OCI-LY7 (cell line): ENCODE measurements at regions not wholly inside any gene's neighbourhood (a gene's known extent, or its start where the extent isn't known, plus 50 kb on each side); places are given as distances from the start of the nearest gene placed in this dataset.
"Not testable (repeated sequence)": the region's sequence is repeated elsewhere in the genome, so short reads cannot be mapped to it uniquely, and the experiment has no call there.

Experiments
- CTCF ChIP-seq: fragments of 200-600 bp; sonication (generic); conservative IDR thresholded peaks from 2 replicates; pipeline ENCODE4 v1.5.1; 2014; ENCODE audit warnings: mild to moderate bottlenecking, antibody characterized with exemption, low read length, moderate library complexity, mixed read lengths
- EZH2phosphoT487 ChIP-seq: fragments of 200-600 bp; sonication (generic); IDR thresholded peaks from 2 replicates; pipeline ENCODE4 v1.6.1; 2018; ENCODE audit warnings: low read depth, borderline replicate concordance, mild to moderate bottlenecking, mixed run types, antibody characterized with exemption, low read length, moderate library complexity, mixed read lengths

- not testable (repeated sequence) for TF ChIP-seq CTCF, EZH2phosphoT487
These were observed 51.4 kb upstream of the FAM13C start for GRCh38 chr10:59413795-59414194.
